ENCODE measurements at regions not wholly inside any gene's neighbourhood (a gene's known extent, or its start where the extent isn't known, plus 50 kb on each side); places are given as distances from the start of the nearest gene placed in this dataset.

GRCh38 chr7:25718596-25718995 lies 433.4 kb upstream of the NFE2L3 start:
- TF ChIP-seq CTCF (conservative IDR thresholded peaks at IDR 0.05 in 1 of 2, IDR thresholded peaks at IDR 0.05 in 1 of 2; ENCODE audit: extremely low read depth in 1 of 2, insufficient read depth in 1 of 2, low read depth in 1 of 2, low read length in 2 of 2), result no peak
- no peak for TF ChIP-seq EZH2 (IDR thresholded peaks at IDR 0.05; ENCODE audit: borderline replicate concordance, low read length)
